ENCODE measurements at regions not wholly inside any gene's neighbourhood (a gene's known extent, or its start where the extent isn't known, plus 50 kb on each side); places are given as distances from the start of the nearest gene placed in this dataset.

GRCh38 chr2:176763851-176764404, 448.7 kb upstream of the HNRNPA3 start:
- no peak for TF ChIP-seq CTCF (conservative IDR thresholded peaks at IDR 0.05)
- peaks cover 20% of the 10 kb centered on the region for H3K4me1 Mint-ChIP-seq (ENCODE audit: unreplicated experiment)
- H3K27me3 Mint-ChIP-seq: peaks cover 18% of the 10 kb centered on the region
- no peak overlapping the region for H3K27ac Mint-ChIP-seq
- H3K36me3 Mint-ChIP-seq: no peaks in the 10 kb centered on the region
- H3K9me3 Mint-ChIP-seq: no peaks in the 10 kb centered on the region
- DNase-seq (ENCODE audit: extremely low spot score, unreplicated experiment): no peak
- no peak overlapping the region for H3K4me3 Mint-ChIP-seq

GRCh38 chr2:176764921-176765320, 447.7 kb upstream of the HNRNPA3 start:
- no peaks in the 10 kb centered on the region for H3K36me3 Mint-ChIP-seq
- no peak overlapping the region for H3K27ac Mint-ChIP-seq
- H3K4me3 Mint-ChIP-seq: no peak overlapping the region
- H3K9me3 Mint-ChIP-seq: no peaks in the 10 kb centered on the region
- TF ChIP-seq CTCF (conservative IDR thresholded peaks at IDR 0.05): no peak
- no peak for DNase-seq (ENCODE audit: extremely low spot score, unreplicated experiment)
- H3K27me3 Mint-ChIP-seq: peaks cover 15% of the 10 kb centered on the region
- H3K4me1 Mint-ChIP-seq (ENCODE audit: unreplicated experiment): peaks cover 25% of the 10 kb centered on the region

GRCh38 chr2:176766005-176766404, 446.6 kb upstream of the HNRNPA3 start:
- peaks cover 25% of the 10 kb centered on the region for H3K4me1 Mint-ChIP-seq (ENCODE audit: unreplicated experiment)
- H3K36me3 Mint-ChIP-seq: no peaks in the 10 kb centered on the region
- H3K27me3 Mint-ChIP-seq: peaks cover 10% of the 10 kb centered on the region
- H3K27ac Mint-ChIP-seq: no peak overlapping the region
- no peak for DNase-seq (ENCODE audit: extremely low spot score, unreplicated experiment)
- H3K4me3 Mint-ChIP-seq: no peak overlapping the region
- no peak for TF ChIP-seq CTCF (conservative IDR thresholded peaks at IDR 0.05)
- no peaks in the 10 kb centered on the region for H3K9me3 Mint-ChIP-seq

- no peak for DNase-seq (ENCODE audit: extremely low spot score, unreplicated experiment)
- Mint-ChIP-seq H3K9me3 (peaks cover 6% of the 10 kb centered on the region), H3K27ac (no peak overlapping the region), H3K4me3 (no peak overlapping the region), H3K27me3 (peaks cover 10% of the 10 kb centered on the region), H3K36me3 (no peaks in the 10 kb centered on the region), H3K4me1 (ENCODE audit: unreplicated experiment) (peaks cover 18% of the 10 kb centered on the region)
- TF ChIP-seq CTCF (conservative IDR thresholded peaks at IDR 0.05): no peak
Measured at GRCh38 chr2:176768185-176768584, 444.4 kb upstream of the HNRNPA3 start.

- no peak for TF ChIP-seq CTCF (conservative IDR thresholded peaks at IDR 0.05)
- no peak overlapping the region for H3K27ac Mint-ChIP-seq
- H3K9me3 Mint-ChIP-seq: peaks cover 6% of the 10 kb centered on the region
- H3K4me3 Mint-ChIP-seq: no peak overlapping the region
- no peak for DNase-seq (ENCODE audit: extremely low spot score, unreplicated experiment)
- no peaks in the 10 kb centered on the region for H3K36me3 Mint-ChIP-seq
- peaks cover 9% of the 10 kb centered on the region for H3K4me1 Mint-ChIP-seq (ENCODE audit: unreplicated experiment)
- H3K27me3 Mint-ChIP-seq: peaks cover 7% of the 10 kb centered on the region
Measured at GRCh38 chr2:176769021-176769420, 443.6 kb upstream of the HNRNPA3 start.

All from type B pancreatic cell (in vitro differentiated cells).